ENCODE measurements at regions not wholly inside any gene's neighbourhood (a gene's known extent, or its start where the extent isn't known, plus 50 kb on each side); places are given as distances from the start of the nearest gene placed in this dataset.

GRCh38 chr2:161564906-161565305, 59.3 kb upstream of the SLC4A10 start:
- no peak for ATAC-seq
- no peak for DNase-seq (ENCODE audit: missing footprints)
- intact Hi-C loops (cut with DNase I), result no loop called here

GRCh38 chr2:161569401-161569800, 54.8 kb upstream of the SLC4A10 start:
- ATAC-seq (no peak), DNase-seq (ENCODE audit: missing footprints) (no peak)
- intact Hi-C loops (cut with DNase I), result no loop called here

GRCh38 chr2:161570424-161571050, 53.7 kb upstream of the SLC4A10 start:
- intact Hi-C loops (cut with DNase I), result no loop called here
- ATAC-seq (no peak), DNase-seq (ENCODE audit: missing footprints) (no peak)

- DNase-seq (ENCODE audit: missing footprints), result no peak
- intact Hi-C loops (cut with DNase I), result no loop called here
- ATAC-seq, result no peak
These were observed 53.2 kb upstream of the SLC4A10 start for GRCh38 chr2:161571051-161571429.

All from Right ventricle myocardium inferior (tissue), 1 donor.